Loucy (cell line): ENCODE measurements at regions not wholly inside any gene's neighbourhood (a gene's known extent, or its start where the extent isn't known, plus 50 kb on each side); places are given as distances from the start of the nearest gene placed in this dataset.

Source experiments
- H2AFZ ChIP-seq: fragments of 200-600 bp; sonication (generic); 2 replicates; pipeline ENCODE4 v1.6.0; 2016; ENCODE audit warnings: antibody characterized with exemption, mild to moderate bottlenecking, low read length, moderate library complexity
- H3F3A ChIP-seq: fragments of 200-600 bp; 2 replicates; pipeline ENCODE4 v1.6.0; 2016; ENCODE audit warnings: antibody characterized with exemption, low read depth, mild to moderate bottlenecking
- H3K27me3 ChIP-seq: fragments of 200-600 bp; sonication (generic); 2 replicates; pipeline ENCODE4 v1.6.1; 2014; ENCODE audit warnings: low read length, mild to moderate bottlenecking; ENCODE audit not compliant: insufficient read depth, poor library complexity, severe bottlenecking
- H3K36me3 ChIP-seq: fragments of 200-600 bp; sonication (generic); 2 replicates; pipeline ENCODE4 v1.6.1; 2016; ENCODE audit warnings: low read length; ENCODE audit not compliant: insufficient read depth
- H3K4me1 ChIP-seq: fragments of 200-600 bp; sonication (generic); 2 replicates; pipeline ENCODE4 v1.5.1; 2014; ENCODE audit warnings: low read length, mild to moderate bottlenecking; ENCODE audit not compliant: insufficient read depth, poor library complexity, severe bottlenecking
- H3K4me2 ChIP-seq: fragments of 200-600 bp; sonication (generic); 2 replicates; pipeline ENCODE4 v1.6.0; 2014; ENCODE audit warnings: antibody characterized with exemption, low read length, low read depth, mild to moderate bottlenecking; ENCODE audit not compliant: poor library complexity, severe bottlenecking
- H3K4me3 ChIP-seq: fragments of 200-600 bp; sonication (generic); 2 replicates; pipeline ENCODE4 v1.5.1; 2014; ENCODE audit warnings: low read length, mild to moderate bottlenecking, mixed read lengths; ENCODE audit not compliant: poor library complexity, severe bottlenecking
- H3K79me2 ChIP-seq: fragments of 200-600 bp; sonication (generic); 2 replicates; pipeline ENCODE4 v1.6.1; 2014; ENCODE audit warnings: low read length; ENCODE audit not compliant: insufficient read depth
- H3K9ac ChIP-seq: fragments of 200-600 bp; sonication (generic); 2 replicates; pipeline ENCODE4 v1.6.0; 2014; ENCODE audit warnings: mild to moderate bottlenecking, low read depth, low read length, moderate library complexity; ENCODE audit not compliant: poor library complexity, severe bottlenecking
- H3K9me2 ChIP-seq: fragments of 200-600 bp; sonication (generic); replicated peaks from 2 replicates; pipeline ENCODE4 v1.6.1; 2016; ENCODE audit warnings: low read depth, low read length, mixed read lengths
- H3K9me3 ChIP-seq: fragments of 200-600 bp; sonication (generic); 2 replicates; pipeline ENCODE4 v1.6.1; 2014; ENCODE audit warnings: mild to moderate bottlenecking, antibody characterized with exemption, low read length, low read depth; ENCODE audit not compliant: insufficient read depth
- H4K20me1 ChIP-seq: fragments of 200-600 bp; sonication (generic); 2 replicates; pipeline ENCODE4 v1.6.0; 2014; ENCODE audit warnings: antibody characterized with exemption, low read length, mild to moderate bottlenecking; ENCODE audit not compliant: insufficient read depth, poor library complexity, severe bottlenecking
- CTCF ChIP-seq: fragments of 200-600 bp; sonication (generic); conservative IDR thresholded peaks from 2 replicates; pipeline ENCODE4 v1.5.1; 2014; ENCODE audit warnings: mild to moderate bottlenecking, antibody characterized with exemption, low read length
- EZH2phosphoT487 ChIP-seq: fragments of 200-600 bp; IDR thresholded peaks from 2 replicates; pipeline ENCODE4 v1.6.1; 2018; ENCODE audit warnings: antibody characterized with exemption, mild to moderate bottlenecking, moderate library complexity, borderline replicate concordance

- Histone ChIP-seq H3F3A (no peaks in the 10 kb centered on the region), H3K4me1 (no peaks in the 10 kb centered on the region), H3K9me2 (no peaks in the 10 kb centered on the region), H3K4me2 (no peak overlapping the region), H3K79me2 (no peaks in the 10 kb centered on the region), H3K27me3 (no peaks in the 10 kb centered on the region), H4K20me1 (no peaks in the 10 kb centered on the region), H3K9me3 (no peaks in the 10 kb centered on the region), H2AFZ (no peak overlapping the region), H3K4me3 (no peak overlapping the region), H3K9ac (no peak overlapping the region), H3K36me3 (no peaks in the 10 kb centered on the region)
- no peak for TF ChIP-seq EZH2phosphoT487
- TF ChIP-seq CTCF, result no peak
These were observed 745.7 kb downstream of the FAM181B start for GRCh38 chr11:81987829-81988472.

GRCh38 chr11:81986556-81987161 lies 747.0 kb downstream of the FAM181B start:
- no peaks in the 10 kb centered on the region for H3K9me3 ChIP-seq
- H3K9ac ChIP-seq, result no peak overlapping the region
- no peaks in the 10 kb centered on the region for H4K20me1 ChIP-seq
- no peak overlapping the region for H3K4me3 ChIP-seq
- no peaks in the 10 kb centered on the region for H3F3A ChIP-seq
- no peaks in the 10 kb centered on the region for H3K27me3 ChIP-seq
- no peaks in the 10 kb centered on the region for H3K79me2 ChIP-seq
- no peak overlapping the region for H2AFZ ChIP-seq
- 0 out of 2 replicates have a peak, but pooled peaks cover 3% of the 10 kb centered on the region for H3K9me2 ChIP-seq
- H3K4me1 ChIP-seq, result no peaks in the 10 kb centered on the region
- H3K4me2 ChIP-seq, result no peak overlapping the region
- TF ChIP-seq EZH2phosphoT487, result no peak
- TF ChIP-seq CTCF, result no peak
- H3K36me3 ChIP-seq, result no peaks in the 10 kb centered on the region

- no peaks in the 10 kb centered on the region for H3K27me3 ChIP-seq
- TF ChIP-seq CTCF (no peak), EZH2phosphoT487 (no peak)
These were observed 754.2 kb downstream of the FAM181B start for GRCh38 chr11:81979448-81979847.

More at GRCh38 chr11:81979448-81979847, 754.2 kb downstream of the FAM181B start:
- H3K9me2 ChIP-seq, result 0 out of 2 replicates have a peak, but pooled peaks cover 3% of the 10 kb centered on the region
- H3K9ac ChIP-seq, result no peak overlapping the region
- H3K79me2 ChIP-seq, result no peaks in the 10 kb centered on the region
- no peak overlapping the region for H3K4me3 ChIP-seq
- no peak overlapping the region for H3K4me2 ChIP-seq
- no peaks in the 10 kb centered on the region for H3F3A ChIP-seq
- no peaks in the 10 kb centered on the region for H3K36me3 ChIP-seq
- no peaks in the 10 kb centered on the region for H3K9me3 ChIP-seq
- H3K4me1 ChIP-seq, result no peaks in the 10 kb centered on the region
- H2AFZ ChIP-seq, result no peak overlapping the region
- no peaks in the 10 kb centered on the region for H4K20me1 ChIP-seq
